Kidney epithelial cell (primary cell): ENCODE measurements at regions not wholly inside any gene's neighbourhood (a gene's known extent, or its start where the extent isn't known, plus 50 kb on each side); places are given as distances from the start of the nearest gene placed in this dataset.
"Not testable (repeated sequence)": the region's sequence is repeated elsewhere in the genome, so short reads cannot be mapped to it uniquely, and the experiment has no call there.

Experiments
- DNase-seq: peaks from one replicate; pipeline ENCODE4 v3.0.0-alpha.2; 2010; ENCODE audit warnings: low read depth
- H3K27me3 ChIP-seq: 2 replicates; pipeline ENCODE4 v1.6.0; 2011; ENCODE audit warnings: low read length; ENCODE audit not compliant: control insufficient read depth, insufficient read depth
- H3K36me3 ChIP-seq: 2 replicates; pipeline ENCODE4 v1.5.1; 2011; ENCODE audit warnings: low read length; ENCODE audit not compliant: control insufficient read depth, insufficient read depth
- H3K4me3 ChIP-seq: 2 replicates; pipeline ENCODE4 v1.5.1; 2011; ENCODE audit warnings: low read depth, mild to moderate bottlenecking, control low read depth, low read length
- TF ChIP-seq, protein P1 (sequence below): IDR thresholded peaks from 2 replicates; pipeline ENCODE4 v1.5.1; 2011; ENCODE audit warnings: mild to moderate bottlenecking, moderate library complexity, low read length, control low read depth, inconsistent platforms; ENCODE audit not compliant: insufficient read depth, poor library complexity, severe bottlenecking

DNA sequence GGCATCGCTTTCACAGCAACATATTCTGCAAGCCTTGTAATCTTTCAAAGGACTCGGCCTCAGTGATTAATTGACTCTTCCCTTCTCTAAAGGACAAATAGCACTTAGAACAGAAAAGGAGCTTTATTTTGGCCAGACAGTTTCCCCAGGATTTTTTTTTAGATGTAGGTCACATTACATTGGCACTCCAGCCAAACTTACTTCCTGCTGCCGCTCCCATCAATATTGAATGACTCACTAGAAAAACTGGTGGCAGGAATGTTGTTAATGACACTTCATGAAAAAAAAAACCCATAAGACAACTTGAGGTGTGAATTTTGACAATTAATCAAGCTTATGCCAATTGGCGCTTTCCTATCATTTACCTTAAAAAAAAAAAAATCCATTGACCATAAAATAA is 432.6 kb downstream of the TOX3 start:
- Histone ChIP-seq H3K36me3 (no peaks in the 10 kb centered on the region), H3K27me3 (no peaks in the 10 kb centered on the region), H3K4me3 (no peak overlapping the region)
- DNase-seq = peak; percentile 31
- TF ChIP-seq, protein P1, sequence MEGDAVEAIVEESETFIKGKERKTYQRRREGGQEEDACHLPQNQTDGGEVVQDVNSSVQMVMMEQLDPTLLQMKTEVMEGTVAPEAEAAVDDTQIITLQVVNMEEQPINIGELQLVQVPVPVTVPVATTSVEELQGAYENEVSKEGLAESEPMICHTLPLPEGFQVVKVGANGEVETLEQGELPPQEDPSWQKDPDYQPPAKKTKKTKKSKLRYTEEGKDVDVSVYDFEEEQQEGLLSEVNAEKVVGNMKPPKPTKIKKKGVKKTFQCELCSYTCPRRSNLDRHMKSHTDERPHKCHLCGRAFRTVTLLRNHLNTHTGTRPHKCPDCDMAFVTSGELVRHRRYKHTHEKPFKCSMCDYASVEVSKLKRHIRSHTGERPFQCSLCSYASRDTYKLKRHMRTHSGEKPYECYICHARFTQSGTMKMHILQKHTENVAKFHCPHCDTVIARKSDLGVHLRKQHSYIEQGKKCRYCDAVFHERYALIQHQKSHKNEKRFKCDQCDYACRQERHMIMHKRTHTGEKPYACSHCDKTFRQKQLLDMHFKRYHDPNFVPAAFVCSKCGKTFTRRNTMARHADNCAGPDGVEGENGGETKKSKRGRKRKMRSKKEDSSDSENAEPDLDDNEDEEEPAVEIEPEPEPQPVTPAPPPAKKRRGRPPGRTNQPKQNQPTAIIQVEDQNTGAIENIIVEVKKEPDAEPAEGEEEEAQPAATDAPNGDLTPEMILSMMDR = no peak

DNA sequence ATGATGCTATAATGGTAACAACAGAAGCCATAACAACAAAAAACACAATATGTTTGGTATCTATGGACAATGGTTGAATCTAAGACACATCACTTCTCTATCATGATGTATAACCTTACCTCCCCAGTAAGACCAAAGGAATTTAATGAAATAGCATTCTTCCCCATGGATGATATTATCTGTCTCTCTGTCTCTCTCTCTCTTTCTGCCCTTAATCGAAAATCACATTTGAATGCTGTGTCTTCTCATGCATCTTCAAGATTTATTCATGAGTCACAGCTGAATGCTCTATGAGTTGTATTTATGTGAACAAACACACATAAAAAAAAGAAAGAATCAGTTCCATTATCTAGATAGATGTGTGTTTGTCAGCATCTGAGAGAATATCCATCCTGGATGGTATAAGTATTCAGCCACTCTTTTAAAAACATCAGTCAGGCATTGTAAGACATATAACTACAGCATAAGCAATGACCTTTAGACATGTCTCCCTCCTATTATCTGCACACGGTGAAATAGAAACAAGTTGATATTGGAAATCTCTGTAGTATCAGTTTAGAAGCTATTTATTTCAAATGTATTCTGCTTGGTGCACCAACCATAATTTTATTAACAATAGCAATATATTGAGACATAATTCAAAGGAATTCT is 433.3 kb downstream of the TOX3 start:
- Histone ChIP-seq H3K36me3 (no peaks in the 10 kb centered on the region), H3K4me3 (no peak overlapping the region), H3K27me3 (no peaks in the 10 kb centered on the region)
- DNase-seq = no peak
- TF ChIP-seq, protein P1 = no peak

DNA sequence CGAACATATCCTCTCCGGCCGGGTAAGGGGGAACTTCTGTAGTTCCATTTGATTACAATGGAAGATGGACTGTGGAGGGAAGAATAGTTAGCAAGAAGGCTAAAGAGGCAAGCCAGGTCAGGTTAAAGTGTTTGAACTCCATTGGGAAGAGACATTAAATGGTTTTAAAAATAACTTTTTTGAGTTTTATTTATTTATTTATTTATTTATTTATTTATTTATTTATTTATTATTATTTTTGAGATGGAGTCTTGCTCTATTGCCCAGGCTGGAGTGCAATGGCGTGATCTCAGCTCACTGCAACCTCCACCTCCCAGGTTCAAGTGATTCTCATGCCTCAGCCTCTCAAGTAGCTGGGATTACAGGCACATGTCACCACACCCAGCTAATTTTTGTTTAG is 441.9 kb downstream of the TOX3 start:
- not testable (repeated sequence) for H3K27me3 ChIP-seq, H3K36me3 ChIP-seq, DNase-seq, H3K4me3 ChIP-seq

DNA sequence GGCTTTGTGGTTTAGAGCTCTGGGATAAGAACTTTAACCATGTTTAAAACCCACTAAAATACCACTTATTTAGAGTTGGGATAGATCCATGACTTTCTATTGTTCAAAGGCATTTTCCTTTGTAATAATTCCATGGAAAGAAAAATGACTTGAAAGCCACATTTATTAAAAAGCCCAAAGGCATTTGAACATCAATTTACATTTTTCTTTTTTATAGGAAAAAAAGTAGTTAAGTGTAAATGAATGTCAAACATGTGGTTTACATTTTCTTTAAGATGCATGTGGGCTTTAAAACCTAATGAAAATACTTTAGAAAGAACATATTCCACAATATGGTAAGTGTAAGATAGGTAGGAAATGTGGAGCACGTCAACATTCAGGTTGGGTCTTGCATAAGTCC is 443.2 kb downstream of the TOX3 start:
- DNase-seq = no peak
- TF ChIP-seq, protein P1 = no peak
- H3K36me3 ChIP-seq = no peaks in the 10 kb centered on the region
- no peak overlapping the region for H3K4me3 ChIP-seq
- no peaks in the 10 kb centered on the region for H3K27me3 ChIP-seq

DNA sequence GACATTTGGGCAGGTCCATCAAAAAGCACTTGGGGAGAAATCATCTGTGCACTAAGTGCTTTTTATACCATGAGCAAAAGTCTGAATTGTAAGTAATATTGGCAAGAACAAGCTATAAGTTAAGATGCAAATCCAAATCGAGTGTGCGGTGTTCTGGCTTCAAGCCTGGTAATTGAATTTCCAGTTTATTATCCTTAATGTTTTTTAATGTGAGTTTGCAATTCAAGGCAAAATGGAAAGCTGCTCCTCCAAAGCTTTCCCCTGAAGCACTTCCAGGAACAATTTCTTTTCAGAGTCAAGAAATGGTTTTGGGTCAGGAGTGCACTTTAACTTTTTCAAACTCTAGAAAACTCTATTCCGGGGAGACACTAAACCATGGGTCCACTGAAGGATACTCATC is 445.7 kb downstream of the TOX3 start:
- Histone ChIP-seq H3K36me3 (no peaks in the 10 kb centered on the region), H3K4me3 (no peak overlapping the region), H3K27me3 (no peaks in the 10 kb centered on the region)
- TF ChIP-seq, protein P1 = no peak
- no peak for DNase-seq

DNA sequence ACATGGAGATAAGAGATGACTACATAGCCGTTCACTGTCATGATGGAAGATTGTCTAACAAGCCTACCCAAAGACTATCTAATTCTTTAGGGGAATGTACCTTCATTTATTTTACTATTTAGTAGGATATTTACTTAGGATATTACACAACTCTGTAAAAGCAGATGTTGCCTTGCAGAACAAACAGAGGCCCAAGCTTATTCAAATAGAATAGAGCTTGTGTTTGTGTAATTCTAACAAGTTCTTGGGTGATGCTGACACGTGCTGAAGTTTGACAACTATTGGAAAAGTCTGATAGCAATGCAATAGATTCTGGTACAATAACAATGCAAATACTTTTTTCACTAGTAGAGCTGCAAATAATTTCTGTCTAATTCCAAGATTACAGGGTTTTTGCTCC is 447.6 kb downstream of the TOX3 start:
- no peak for DNase-seq
- TF ChIP-seq, protein P1 = no peak
- Histone ChIP-seq H3K4me3 (no peak overlapping the region), H3K36me3 (no peaks in the 10 kb centered on the region), H3K27me3 (no peaks in the 10 kb centered on the region)
